ENCODE measurements at regions not wholly inside any gene's neighbourhood (a gene's known extent, or its start where the extent isn't known, plus 50 kb on each side); places are given as distances from the start of the nearest gene placed in this dataset.

DNA sequence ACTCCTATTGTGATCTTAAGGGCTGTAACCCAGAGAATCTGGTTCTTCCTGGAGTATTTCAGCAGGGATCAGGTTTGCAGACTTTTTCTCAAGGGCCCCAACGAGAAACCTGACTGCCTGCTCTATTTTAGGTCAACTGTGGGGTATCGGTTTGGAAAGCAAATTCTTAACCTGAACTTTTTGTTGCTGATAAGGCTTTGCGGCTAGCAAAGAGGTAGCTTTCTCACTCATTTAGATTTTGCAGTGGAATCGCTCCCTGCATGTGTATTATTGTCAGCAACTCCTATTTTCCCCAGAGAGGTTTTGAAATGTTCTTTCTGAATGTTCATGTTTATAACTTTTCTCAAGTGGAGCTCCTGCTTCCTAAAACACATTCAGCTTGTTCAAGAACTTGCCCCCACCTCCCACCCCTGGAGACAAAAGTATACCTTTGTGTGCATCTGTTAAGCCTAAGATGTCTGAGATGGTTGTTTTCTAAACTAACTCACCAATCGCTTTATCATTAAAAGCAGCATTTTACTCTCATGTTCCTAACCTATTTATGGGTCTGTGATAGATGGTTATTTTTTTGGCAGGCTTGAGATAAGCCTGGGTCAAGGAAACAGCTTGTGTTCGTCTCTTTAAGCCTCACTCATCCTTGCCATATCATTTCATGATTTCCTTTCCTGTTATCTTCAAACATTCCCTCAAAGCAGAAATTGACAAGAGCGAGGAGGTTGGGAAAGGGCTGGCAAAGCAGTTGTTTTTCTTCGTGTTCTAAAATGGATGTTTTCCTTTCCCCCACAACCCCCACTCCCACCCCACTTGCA lies 129.8 kb downstream of the BAMBI start:
- Histone ChIP-seq H3K27ac (ENCODE audit: low read depth, low read length) (no peak overlapping the region), H2AFZ (ENCODE audit: low read depth, low read length, poor library complexity, severe bottlenecking) (no peak overlapping the region), H3K4me1 (ENCODE audit: control insufficient read depth in 1 of 2, insufficient read depth in 2 of 2, low read length in 2 of 2) (no peaks in the 10 kb centered on the region), H3K4me3 (replicated peaks in 1 of 2; ENCODE audit: low read depth in 1 of 2, low read length in 2 of 2) (no peak overlapping the region), H3K27me3 (ENCODE audit: insufficient read depth, low read length) (no peaks in the 10 kb centered on the region), H3K36me3 (ENCODE audit: control insufficient read depth in 1 of 2, insufficient read depth in 2 of 2, low read length in 2 of 2) (no peaks in the 10 kb centered on the region), H4K20me1 (ENCODE audit: insufficient read depth) (no peaks in the 10 kb centered on the region), H3K9ac (ENCODE audit: low read length) (no peak overlapping the region), H3K79me2 (ENCODE audit: insufficient read depth, low read length) (no peaks in the 10 kb centered on the region), H3K9me2 (ENCODE audit: insufficient read depth) (no peaks in the 10 kb centered on the region), H3K4me2 (ENCODE audit: low read length) (no peak overlapping the region), H3K9me3 (ENCODE audit: control insufficient read depth in 1 of 2, insufficient read depth in 1 of 2, low read depth in 1 of 2, low read length in 2 of 2) (no peaks in the 10 kb centered on the region)
- POLR2A ChIA-PET = no interaction called here
- TF ChIP-seq JUND (IDR thresholded peaks at IDR 0.05) = no peak
- no peak for TF ChIP-seq FOSL1 (IDR thresholded peaks at IDR 0.05; ENCODE audit: low read depth)
- no peak for ATAC-seq
- intact Hi-C loops (cut with micrococcal nuclease) = no loop called here
- no TSS peak for BruUV-seq (replicated peaks)
- CTCF ChIA-PET = no interaction called here
- no peak for DNase-seq (ENCODE audit: low read depth, low spot score)
- RAD21 ChIA-PET (ENCODE audit: low non-redundant PET in 1 of 2, low total read pairs in 2 of 2, uncharacterized antibody in 2 of 2, unreplicated experiment in 2 of 2) = no interaction called here

DNA sequence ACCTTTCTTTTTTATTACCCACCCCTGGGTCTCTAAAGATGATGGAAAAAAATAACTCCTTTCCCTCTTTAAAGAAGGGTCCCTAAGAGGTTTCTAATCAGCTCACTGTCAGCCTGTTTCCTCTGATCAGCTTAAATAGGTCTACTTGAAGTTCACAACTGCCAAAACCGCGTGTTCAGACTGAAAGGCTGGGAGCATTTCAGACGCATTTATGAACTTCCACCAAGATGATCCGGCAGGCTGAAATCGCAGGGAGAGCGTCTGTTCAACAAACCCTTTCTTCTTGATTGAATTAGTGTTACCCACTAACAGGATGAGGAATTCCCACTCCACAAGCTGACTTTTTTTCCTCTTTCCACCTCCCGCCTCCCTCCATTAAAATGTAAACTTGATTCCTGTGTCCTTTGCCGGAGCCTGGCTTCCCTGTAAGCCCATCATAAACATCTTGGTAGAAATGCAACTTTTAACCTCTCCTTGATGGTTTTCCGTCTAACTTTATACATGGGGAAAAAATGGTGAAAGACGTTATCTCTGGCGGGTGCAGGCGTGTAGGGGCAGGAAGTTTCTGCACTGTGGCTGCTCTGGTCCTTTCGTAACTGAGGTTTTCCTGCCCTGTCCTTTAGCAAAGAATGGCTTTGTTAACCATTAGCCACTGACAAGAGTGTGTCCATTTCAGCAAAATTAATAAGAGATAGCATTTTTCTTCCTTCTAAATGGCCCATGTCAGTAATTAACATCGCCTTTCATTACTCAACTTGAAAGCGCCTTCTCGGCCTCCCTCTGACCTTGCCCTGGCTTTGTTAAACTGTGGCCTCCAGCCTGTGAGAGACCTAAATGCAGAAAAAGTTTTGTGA lies 130.7 kb downstream of the BAMBI start:
- Histone ChIP-seq H3K27ac (ENCODE audit: low read depth, low read length) (no peak overlapping the region), H3K9ac (ENCODE audit: low read length) (no peak overlapping the region), H3K9me2 (ENCODE audit: insufficient read depth) (no peaks in the 10 kb centered on the region), H3K9me3 (ENCODE audit: control insufficient read depth in 1 of 2, insufficient read depth in 1 of 2, low read depth in 1 of 2, low read length in 2 of 2) (no peaks in the 10 kb centered on the region), H3K36me3 (ENCODE audit: control insufficient read depth in 1 of 2, insufficient read depth in 2 of 2, low read length in 2 of 2) (no peaks in the 10 kb centered on the region), H4K20me1 (ENCODE audit: insufficient read depth) (no peaks in the 10 kb centered on the region), H3K4me3 (replicated peaks in 1 of 2; ENCODE audit: low read depth in 1 of 2, low read length in 2 of 2) (no peak overlapping the region), H3K79me2 (ENCODE audit: insufficient read depth, low read length) (no peaks in the 10 kb centered on the region), H3K27me3 (ENCODE audit: insufficient read depth, low read length) (no peaks in the 10 kb centered on the region), H2AFZ (ENCODE audit: low read depth, low read length, poor library complexity, severe bottlenecking) (no peak overlapping the region), H3K4me2 (ENCODE audit: low read length) (no peak overlapping the region), H3K4me1 (ENCODE audit: control insufficient read depth in 1 of 2, insufficient read depth in 2 of 2, low read length in 2 of 2) (no peaks in the 10 kb centered on the region)
- ChIA-PET CTCF (no interaction called here), RAD21 (ENCODE audit: low non-redundant PET in 1 of 2, low total read pairs in 2 of 2, uncharacterized antibody in 2 of 2, unreplicated experiment in 2 of 2) (no interaction called here), POLR2A (no interaction called here)
- intact Hi-C loops (cut with micrococcal nuclease) = no loop called here
- ATAC-seq (no peak), DNase-seq (ENCODE audit: low read depth, low spot score) (no peak)
- no TSS peak for BruUV-seq (replicated peaks)
- TF ChIP-seq FOSL1 (IDR thresholded peaks at IDR 0.05; ENCODE audit: low read depth) (no peak), JUND (IDR thresholded peaks at IDR 0.05) (no peak), EZH2 (IDR thresholded peaks at IDR 0.05) (no peak), ZNF274 (IDR thresholded peaks at IDR 0.05; ENCODE audit: low read depth, low read length) (no peak)
- TF ChIP-seq, protein P1, sequence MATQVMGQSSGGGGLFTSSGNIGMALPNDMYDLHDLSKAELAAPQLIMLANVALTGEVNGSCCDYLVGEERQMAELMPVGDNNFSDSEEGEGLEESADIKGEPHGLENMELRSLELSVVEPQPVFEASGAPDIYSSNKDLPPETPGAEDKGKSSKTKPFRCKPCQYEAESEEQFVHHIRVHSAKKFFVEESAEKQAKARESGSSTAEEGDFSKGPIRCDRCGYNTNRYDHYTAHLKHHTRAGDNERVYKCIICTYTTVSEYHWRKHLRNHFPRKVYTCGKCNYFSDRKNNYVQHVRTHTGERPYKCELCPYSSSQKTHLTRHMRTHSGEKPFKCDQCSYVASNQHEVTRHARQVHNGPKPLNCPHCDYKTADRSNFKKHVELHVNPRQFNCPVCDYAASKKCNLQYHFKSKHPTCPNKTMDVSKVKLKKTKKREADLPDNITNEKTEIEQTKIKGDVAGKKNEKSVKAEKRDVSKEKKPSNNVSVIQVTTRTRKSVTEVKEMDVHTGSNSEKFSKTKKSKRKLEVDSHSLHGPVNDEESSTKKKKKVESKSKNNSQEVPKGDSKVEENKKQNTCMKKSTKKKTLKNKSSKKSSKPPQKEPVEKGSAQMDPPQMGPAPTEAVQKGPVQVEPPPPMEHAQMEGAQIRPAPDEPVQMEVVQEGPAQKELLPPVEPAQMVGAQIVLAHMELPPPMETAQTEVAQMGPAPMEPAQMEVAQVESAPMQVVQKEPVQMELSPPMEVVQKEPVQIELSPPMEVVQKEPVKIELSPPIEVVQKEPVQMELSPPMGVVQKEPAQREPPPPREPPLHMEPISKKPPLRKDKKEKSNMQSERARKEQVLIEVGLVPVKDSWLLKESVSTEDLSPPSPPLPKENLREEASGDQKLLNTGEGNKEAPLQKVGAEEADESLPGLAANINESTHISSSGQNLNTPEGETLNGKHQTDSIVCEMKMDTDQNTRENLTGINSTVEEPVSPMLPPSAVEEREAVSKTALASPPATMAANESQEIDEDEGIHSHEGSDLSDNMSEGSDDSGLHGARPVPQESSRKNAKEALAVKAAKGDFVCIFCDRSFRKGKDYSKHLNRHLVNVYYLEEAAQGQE (IDR thresholded peaks at IDR 0.05; ENCODE audit: low read depth) = no peak
- TF ChIP-seq, protein P2, sequence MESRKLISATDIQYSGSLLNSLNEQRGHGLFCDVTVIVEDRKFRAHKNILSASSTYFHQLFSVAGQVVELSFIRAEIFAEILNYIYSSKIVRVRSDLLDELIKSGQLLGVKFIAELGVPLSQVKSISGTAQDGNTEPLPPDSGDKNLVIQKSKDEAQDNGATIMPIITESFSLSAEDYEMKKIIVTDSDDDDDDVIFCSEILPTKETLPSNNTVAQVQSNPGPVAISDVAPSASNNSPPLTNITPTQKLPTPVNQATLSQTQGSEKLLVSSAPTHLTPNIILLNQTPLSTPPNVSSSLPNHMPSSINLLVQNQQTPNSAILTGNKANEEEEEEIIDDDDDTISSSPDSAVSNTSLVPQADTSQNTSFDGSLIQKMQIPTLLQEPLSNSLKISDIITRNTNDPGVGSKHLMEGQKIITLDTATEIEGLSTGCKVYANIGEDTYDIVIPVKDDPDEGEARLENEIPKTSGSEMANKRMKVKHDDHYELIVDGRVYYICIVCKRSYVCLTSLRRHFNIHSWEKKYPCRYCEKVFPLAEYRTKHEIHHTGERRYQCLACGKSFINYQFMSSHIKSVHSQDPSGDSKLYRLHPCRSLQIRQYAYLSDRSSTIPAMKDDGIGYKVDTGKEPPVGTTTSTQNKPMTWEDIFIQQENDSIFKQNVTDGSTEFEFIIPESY (IDR thresholded peaks at IDR 0.05; ENCODE audit: extremely low read depth, insufficient replicate concordance, low read length) = no peak
- TF ChIP-seq, protein P3, sequence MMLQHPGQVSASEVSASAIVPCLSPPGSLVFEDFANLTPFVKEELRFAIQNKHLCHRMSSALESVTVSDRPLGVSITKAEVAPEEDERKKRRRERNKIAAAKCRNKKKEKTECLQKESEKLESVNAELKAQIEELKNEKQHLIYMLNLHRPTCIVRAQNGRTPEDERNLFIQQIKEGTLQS (IDR thresholded peaks at IDR 0.05) = no peak

Data from HCT116 (cell line).